HG02885 (cell line): ENCODE measurements at regions not wholly inside any gene's neighbourhood (a gene's known extent, or its start where the extent isn't known, plus 50 kb on each side); places are given as distances from the start of the nearest gene placed in this dataset.
"Not testable (repeated sequence)": the region's sequence is repeated elsewhere in the genome, so short reads cannot be mapped to it uniquely, and the experiment has no call there.

ENCODE experiments used
- ATAC-seq: cut with Tn5 transposase; IDR thresholded peaks from one replicate; pipeline ENCODE4 v1.9.1; 2021; ENCODE audit warnings: mild to moderate bottlenecking; ENCODE audit not compliant: unreplicated experiment, poor library complexity

DNA sequence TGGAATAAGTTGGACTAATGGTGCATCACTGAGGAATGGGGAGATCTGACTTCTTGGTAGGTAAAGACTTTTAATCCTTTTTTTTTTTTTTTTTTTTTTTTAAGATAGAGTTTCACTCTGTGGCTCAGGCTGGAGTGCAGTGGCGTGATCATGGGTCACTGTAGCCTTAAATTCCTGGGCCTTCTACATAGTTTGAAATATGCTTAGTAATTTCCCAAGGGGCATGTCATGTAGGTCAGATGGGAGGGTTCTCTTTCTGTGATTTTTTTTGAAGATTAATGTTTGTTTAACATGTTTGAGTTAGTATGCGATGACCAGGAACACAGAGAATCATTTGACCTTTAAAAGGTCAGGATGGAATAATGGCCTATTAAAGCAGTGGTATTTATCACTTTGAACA, 129.1 kb downstream of the S1PR1 start:
- ATAC-seq: no peak

DNA sequence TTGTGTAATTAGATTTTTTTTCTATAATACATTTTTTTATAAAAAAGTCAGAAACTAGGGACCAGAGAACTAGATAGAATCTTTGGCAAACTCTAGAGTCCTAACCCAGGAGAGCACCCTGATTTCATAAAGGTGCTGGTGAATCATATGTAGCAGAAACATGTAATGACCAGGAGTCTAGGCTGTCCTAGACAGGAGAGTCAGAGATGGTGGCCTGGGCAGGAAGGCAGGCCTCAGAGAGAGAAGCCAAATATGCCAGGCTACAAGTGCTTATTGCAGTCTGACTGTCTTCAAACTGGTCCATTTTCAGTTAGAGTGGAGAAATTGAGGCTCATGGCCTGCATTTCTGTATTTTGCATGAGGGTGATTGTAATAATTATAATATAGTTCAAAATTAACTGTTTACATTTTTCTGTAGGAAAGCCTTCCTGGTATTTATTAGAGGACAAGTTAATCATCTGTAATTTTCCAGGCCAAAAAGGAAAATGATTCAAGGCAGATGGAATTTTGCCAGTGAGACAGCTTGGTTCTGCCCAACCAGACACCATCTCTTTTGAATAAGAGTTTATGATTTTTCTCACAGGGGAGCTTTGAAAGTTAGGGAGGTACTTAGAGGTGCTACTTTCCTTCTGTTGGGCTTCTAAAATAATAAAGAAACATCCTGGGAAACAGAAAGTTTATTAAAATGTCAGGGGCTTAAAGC, 129.8 kb downstream of the S1PR1 start:
- no peak for ATAC-seq

DNA sequence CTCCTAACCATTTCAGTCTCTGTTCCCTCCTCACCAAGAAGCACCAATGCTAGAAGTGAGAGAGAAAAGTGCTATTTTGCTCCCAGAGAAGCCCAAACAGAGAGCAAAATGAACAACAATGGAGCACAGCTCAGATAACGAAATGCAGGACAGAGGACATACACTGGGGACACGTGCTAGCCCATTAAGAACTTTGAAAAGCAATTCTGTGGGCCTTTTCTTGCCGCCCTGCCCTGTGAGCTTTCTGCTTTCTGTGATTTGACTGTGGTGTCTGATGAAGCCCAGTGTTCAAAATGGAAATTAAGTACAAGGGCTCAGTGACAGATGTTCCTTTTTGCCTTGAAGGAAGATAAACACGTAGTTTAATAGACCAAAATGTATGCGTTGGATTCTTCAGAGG, 130.8 kb downstream of the S1PR1 start:
- ATAC-seq: no peak

DNA sequence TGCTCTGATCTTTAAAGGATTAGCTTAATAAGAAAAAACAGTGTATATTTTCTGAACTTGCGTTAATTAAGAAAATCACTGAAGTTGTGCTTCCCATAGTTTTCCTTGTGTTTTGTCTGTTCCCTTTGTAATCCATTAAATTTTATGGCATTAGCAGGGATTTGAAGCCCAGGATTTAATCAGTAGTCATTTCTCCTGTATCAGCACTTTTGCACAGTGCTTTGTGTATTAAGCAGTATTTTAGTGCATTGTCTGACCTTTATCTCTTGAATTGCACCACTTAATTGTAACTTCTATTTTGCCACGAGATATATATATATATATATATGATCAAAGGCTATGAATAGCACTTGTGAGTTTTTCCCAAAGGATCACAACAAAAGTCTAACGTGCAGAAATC, 133.7 kb downstream of the S1PR1 start:
- no peak for ATAC-seq

DNA sequence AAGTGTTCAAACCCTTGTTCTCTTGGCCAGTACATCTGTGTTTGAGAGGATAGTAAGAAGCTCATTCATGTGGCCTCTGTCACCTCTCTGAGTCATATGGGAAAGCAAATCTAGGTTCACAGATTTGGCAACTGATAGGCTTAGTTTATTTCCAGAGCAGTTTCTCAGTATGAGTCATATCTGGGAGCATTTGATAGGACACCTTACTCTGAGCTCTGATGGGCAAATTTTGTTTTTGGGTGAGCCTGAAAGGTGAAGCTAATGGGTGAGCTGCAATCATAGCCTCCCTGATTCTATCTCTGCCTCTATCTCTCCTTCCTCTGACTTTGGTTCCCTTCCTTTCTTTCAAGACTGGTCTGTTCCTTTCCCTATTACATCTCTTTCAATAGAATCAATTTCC, 134.4 kb downstream of the S1PR1 start:
- ATAC-seq: peak; percentile 93

DNA sequence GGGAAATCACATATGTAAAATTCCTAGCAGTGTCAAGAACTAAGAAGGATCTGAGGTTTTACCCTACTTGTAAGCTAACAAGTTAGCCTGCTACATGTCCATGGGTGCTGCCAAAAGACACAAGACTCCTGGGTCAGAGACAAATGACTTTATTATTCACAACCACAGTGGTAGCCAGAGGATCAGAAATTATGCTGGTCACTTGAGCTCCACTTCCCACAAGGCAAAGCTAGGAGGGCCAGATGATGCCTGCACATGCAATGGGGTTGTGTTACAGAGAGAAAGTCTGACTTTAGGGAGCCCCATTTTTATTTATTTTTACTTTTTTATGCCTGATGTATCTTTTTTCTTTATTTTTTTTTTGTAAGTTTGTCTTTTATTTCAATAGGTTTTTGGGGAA, 136.8 kb downstream of the S1PR1 start:
- no peak for ATAC-seq

DNA sequence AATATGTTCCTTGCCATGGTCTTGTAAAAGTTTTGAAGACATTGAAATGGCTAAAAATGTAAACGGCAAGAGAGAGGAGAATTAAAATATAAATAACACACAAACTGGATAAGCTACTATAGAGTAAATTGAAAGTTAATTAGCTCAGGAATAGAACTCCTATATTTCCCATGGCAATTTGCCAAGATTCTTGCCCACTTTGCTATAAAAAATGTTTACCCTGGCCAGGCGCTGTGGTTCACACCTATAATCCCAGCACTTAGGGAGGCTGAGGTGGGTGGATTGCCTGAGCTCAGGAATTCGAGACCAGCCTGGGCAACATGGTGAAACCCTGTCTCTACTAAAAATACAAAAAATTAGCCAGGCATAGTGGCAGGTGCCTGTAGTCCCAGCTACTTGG, 138.6 kb downstream of the S1PR1 start:
- not testable (repeated sequence) for ATAC-seq

DNA sequence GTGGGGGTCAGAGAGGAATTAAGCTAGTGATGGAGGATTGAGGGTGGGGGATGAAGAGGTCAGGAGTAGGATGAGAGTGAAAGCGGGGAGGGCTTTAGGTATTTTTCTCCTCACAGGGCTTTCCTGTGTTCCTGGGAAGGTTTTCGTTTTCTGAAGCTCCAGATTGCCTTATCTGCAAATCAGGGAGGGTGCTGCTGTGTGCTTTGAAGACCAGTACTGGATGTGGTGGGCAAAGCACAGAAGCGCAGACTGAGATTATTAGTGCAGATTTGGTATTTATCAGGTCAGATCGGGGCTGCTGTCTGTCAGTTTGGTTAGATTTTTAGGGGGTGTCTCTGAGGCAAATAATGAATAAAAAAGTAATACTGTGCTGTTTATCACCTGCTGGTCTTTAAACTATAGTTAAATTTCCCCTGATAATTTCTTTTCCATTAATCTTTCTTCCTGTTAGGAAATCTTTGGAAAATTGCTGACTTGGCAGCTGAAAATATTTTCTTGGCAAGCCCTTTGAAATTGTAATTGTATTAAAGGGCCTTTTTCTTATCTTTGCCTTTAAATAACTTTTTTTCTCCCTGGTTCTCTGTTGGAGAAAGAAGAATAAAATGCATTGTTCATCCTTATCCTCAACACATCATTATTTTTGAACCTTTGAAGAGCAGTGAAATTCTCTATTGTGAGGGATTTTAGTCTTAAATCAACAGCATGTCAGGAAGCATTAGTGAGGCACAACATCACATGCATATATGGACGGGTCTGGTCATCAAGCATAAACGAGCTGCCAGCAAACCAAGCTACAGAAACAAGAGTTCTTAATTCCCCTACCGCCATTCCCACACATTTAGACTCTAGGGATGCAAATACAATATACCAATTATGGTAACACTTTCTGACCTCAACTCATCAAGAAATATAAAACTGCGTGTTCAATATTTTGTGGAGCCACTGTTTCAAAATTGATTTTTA, 139.6 kb downstream of the S1PR1 start:
- no peak for ATAC-seq

DNA sequence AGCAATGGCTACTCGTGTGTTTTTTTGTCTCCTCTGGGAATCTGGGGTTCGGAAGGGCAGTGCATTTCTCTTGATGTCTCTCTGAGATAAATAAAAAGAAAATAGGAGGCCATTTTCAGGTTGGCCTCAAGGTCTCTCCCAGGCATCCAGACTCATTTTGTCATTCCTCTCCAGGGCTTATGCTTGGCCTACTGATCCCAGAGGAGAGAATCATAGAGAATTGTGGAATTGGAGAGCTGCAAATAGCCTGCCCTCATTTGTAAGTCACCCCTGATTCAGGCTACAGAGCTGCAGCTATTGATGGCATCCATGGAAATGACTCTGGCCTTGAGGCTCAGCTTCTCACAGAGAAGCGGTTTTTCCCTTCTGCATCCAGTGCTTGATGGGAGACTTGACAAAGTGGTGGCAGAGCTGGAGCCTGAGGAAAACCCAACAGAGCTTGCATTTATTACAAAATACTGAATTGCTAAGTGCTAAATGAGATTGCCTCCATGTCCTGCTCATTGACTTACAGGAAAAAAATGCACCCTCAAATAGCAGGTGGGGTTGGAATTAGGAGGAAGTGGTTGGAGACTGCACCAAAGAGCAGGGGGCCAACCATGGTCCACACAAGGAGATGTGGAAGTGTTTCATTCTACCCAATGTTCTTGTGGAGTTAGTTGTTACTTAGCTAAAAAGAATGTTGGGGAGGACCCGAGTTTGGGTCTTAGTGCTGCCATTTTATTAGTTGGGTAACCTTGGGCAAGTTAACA, 140.4 kb downstream of the S1PR1 start:
- no peak for ATAC-seq

DNA sequence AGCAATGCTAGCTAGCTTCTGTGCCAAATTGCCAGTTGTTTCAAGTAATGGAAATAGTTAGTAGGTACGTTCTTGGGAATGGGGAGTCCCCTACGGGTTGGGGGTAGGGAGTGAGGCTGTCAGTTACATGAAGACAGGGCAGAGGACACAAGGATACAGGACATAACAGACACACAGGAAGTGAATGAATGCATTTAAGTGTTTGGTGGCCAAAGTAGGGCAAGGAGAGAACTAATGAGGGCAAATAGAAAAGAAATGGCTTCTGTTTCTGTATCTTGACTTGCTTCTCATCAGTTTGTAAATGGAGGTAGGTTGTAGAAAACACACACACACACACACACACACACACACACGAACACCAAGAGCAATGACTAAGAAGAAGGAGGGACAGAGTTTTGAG, 142.2 kb downstream of the S1PR1 start:
- no peak for ATAC-seq

DNA sequence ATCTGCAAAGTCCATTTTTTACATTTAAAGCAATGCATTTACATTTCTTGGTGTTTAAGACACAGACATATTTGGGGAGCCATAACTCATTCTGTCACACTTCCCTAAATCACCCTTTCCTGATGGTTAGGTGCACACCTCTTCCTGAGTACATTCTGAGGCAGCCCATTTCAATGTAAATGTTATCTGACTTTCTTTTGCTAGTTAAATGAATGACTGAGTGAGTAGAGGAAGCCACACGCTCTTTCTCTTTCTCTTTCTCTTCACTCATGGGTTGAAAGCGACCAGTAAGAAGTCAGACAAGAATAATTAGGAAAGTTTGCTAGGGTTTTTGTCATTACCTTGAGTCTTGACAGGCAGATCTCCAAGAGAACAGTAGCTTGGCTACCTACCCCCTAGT, 143.1 kb downstream of the S1PR1 start:
- peak; percentile 88 for ATAC-seq

DNA sequence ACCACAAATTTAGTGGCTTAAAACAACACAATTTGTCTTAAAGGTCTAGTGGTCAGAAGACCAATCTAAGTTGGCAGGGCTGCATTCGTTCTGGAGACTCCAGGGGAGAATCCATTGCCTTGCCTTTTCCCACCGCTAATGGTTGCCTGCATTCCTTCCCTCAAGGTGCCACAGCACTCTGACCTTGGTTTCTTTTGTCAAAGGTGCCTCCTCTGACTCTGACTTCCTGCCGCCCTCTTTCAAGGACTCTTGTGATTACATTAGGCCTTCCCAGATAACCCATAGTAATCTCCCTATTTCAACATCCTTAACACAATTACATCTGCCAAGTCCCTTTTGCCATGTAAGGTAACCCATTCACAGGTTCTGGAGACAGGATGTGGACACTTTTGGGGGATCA, 145.3 kb downstream of the S1PR1 start:
- ATAC-seq: no peak

DNA sequence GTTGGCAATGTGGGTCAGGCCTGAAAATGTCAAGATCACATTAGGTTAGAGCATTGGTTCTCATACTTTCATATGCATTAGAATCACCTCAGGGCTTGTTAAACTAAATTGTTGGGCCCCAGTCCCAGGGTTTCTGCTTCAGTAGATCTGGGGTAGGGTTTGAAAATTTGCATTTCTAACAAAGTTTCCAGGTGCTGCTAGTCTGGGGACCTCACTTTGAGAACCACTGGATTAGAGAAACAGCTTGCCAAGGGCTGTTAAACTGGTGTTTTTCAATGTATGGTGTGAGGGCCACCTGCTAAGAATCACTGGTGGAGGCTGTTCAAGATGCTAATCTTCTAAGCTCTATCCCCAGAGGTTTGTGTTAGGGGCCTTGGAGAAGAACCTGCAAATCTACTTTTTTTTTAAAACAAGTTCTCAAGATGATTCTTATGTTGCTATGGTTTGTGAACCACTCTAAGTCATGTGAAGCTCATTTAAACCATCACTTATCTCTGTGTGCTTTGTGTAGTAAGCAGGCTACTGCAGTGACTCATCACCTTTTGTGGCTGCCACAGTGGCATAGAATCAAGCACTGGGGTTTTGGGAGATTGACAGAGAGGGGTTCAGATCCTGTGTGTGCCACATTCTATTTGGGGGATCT, 152.2 kb downstream of the S1PR1 start:
- peak; percentile 84 for ATAC-seq

DNA sequence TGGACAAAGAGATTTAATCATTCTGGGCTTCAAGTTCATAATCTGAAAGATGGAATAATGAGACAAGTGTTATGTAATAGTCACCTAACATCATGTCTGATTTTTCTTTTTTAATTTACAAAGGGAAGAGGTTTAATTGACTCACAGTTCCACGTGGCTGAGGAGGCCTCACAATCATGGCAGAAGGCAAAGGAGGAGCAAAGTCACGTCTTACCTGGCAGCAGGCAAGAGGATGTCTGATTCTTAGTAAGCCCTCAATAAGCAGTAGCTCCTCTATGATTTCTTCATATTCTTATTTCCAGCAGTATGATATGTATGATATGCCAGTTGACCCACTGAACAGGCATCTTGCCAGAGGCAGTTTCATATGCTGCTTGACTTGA, 152.7 kb downstream of the S1PR1 start:
- no peak for ATAC-seq

DNA sequence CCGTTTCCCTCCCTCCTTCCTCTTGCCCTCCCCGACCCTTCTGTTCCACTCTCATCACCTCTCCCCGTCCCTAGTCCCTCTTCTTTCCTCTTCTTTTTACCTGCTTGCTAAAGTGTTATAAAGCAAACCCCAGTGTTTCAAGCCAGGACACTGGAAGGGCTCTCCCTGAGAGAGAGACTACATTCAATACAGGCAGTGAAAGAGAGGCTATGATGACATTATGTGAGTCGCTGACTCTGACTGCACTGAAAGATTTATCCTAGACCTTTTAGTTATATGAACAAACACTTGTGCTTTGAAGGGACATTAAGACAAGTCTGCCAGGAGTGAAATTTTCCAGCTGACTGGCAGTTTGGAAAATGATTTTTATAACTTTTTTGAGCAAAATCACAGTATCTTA, 155.7 kb downstream of the S1PR1 start:
- ATAC-seq: no peak

DNA sequence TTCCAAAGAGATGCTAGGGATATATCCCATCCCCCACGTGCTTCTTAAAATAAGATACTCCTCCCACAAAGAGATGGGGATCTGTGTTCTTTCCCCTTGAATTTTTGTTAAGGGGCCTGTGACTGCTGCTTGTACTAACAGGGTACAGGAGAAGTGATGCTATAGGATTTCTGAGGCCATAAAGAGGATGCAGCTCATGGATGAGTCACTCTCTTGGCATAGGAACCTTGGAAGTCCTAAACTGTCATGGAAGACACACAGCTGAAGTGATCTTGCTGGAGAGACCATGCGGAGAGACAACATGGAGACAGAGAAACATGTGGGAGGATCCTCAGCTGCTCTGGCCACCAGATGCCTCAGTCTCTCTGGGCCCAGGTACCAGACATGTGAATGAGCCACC, 157.2 kb downstream of the S1PR1 start:
- no peak for ATAC-seq

DNA sequence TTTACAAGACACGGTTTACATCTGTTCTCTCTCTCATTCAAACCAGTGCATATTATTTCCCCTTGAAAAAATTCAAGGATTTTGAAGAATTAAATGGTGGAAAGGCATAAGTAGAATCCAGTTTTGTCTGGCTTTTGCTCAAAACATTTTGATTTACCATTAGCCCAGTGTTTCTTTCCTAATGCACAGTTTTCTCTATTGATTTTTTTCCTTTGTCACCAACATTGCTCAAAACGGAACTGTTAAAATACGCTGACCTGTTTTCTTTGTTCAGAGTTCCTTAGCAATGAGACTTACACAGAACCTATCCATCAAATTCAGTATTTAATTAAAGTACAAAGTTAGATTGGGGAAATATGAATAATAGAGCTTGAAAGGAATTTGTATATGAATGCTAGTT, 162.4 kb downstream of the S1PR1 start:
- ATAC-seq: no peak

DNA sequence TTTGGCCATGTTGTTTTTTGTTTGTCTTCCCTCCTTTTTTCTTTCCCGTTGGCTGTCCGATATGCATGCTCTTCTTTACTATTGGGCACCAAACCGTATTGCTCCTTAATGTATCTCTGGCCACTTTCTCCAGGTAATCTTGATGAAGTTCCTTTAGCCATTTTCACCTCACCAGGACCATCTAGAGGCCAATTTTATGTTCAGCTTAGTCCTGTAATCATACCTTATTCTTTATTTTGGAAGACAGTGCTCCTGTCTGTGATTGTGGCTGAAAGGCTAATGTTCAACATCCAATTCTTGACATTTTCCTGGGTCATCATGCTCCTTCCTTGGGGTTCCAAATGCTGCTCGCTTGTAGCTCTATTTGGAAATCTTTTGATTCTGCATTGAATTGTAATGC, 169.5 kb downstream of the S1PR1 start:
- ATAC-seq: no peak

DNA sequence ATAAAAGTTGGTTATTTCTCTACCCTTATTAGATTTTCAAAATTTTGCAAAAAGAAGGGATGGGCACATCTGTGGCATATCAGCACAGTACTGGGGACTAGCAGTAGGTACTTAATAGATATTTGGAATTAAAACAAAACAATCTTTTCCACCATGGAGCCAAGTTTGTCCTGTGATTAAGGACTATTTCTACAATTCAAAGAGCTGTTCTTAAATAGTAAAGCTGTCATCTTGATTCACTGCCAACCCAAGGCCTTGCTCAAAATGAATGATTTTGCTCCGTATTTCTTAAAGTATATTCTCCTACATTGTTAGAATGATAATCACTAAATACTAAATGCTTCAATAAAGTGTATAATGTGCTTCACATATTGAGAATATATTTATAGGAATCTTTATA, 169.9 kb downstream of the S1PR1 start:
- ATAC-seq: no peak

DNA sequence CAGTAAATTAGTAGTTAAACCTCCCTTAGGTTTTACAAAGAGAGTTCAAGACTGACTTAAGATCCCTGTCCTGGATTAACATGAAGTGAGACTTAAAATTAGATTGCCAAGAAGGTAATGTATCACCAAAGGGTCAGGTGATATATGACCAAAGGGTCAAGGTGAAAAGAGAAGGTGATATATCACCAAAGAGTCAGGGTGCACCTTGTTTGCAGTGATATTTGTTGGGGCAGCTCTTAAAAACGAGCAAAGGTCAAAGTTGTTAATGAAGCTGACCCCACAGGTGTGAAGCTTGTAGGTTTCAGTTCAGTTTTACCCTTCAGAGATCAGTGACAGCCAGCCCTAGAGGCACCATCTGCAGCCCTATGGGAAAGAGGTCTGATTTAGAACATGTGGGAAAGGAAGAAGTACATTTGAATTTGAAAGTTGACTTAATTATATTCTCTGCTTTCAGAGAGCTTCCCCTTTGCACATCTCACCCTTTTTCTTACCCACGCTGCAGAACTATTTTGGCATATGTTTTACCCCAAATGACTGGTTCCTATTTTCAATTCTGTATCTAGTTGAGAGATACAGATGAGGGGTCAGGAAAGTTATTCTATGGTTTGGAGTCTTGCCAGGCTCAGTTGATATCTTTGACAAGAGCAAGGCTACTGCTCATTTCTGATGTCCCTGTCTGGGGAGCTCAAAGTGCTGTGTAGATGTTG, 170.8 kb downstream of the S1PR1 start:
- ATAC-seq: peak; percentile 73
